H1 (cell line): ENCODE measurements at regions not wholly inside any gene's neighbourhood (a gene's known extent, or its start where the extent isn't known, plus 50 kb on each side); places are given as distances from the start of the nearest gene placed in this dataset.

Experiments used
- CTCF ChIA-PET: fragments of 300-600 bp; sonication (Branson Sonifier 250); formaldehyde crosslinking; loops from one replicate; lab custom pipeline; 2021; ENCODE audit not compliant: partially characterized antibody; lab: Charles Lee
- POLR2A ChIA-PET: fragments of 300-600 bp; sonication (Branson Sonifier 250); formaldehyde crosslinking; loops from one replicate; lab custom pipeline; 2021; ENCODE audit warnings: inconsistent platforms; ENCODE audit not compliant: partially characterized antibody; lab: Charles Lee
- DNase-seq, 2 experiments: peaks; one replicate each; pipeline versions ENCODE4 v3.0.0 to v3.0.0-alpha.2; 2010 to 2022; ENCODE audit warnings: low spot score in 2 of 2, low read depth in 1 of 2, mixed read lengths in 1 of 2
- FAIRE-seq: peaks from 2 replicates; lab custom pipeline; 2011; peaks lifted over from hg19 to GRCh38; lab: Jason Lieb, UNC
- H2AFZ ChIP-seq: 2 replicates; pipeline ENCODE4 v1.8.1; 2012; ENCODE audit warnings: low read length, inconsistent platforms
- H2AK5ac ChIP-seq: 2 replicates; pipeline ENCODE4 v1.6.1; 2013; ENCODE audit warnings: low read depth, low read length
- H2BK120ac ChIP-seq: replicated peaks from 2 replicates; pipeline ENCODE3; 2013; ENCODE audit warnings: low read depth, low read length, inconsistent platforms
- H2BK12ac ChIP-seq: 2 replicates; pipeline ENCODE4 v1.6.1; 2013; ENCODE audit warnings: low read depth, low read length
- H2BK15ac ChIP-seq: 2 replicates; pipeline ENCODE4 v1.6.1; 2013; ENCODE audit warnings: low read length
- H2BK20ac ChIP-seq: 2 replicates; pipeline ENCODE4 v1.6.1; 2013; ENCODE audit warnings: low read length
- H2BK5ac ChIP-seq: 2 replicates; pipeline ENCODE4 v1.6.1; 2013; ENCODE audit warnings: low read depth, low read length
- H3K14ac ChIP-seq: 2 replicates; pipeline ENCODE4 v1.6.1; 2013; ENCODE audit warnings: inconsistent platforms; ENCODE audit not compliant: insufficient read length
- H3K18ac ChIP-seq: 2 replicates; pipeline ENCODE4 v1.6.1; 2013; ENCODE audit warnings: low read length; ENCODE audit errors: extremely low read depth
- H3K23ac ChIP-seq: 2 replicates; pipeline ENCODE4 v1.6.1; 2013; ENCODE audit warnings: inconsistent platforms; ENCODE audit not compliant: insufficient read length
- H3K23me2 ChIP-seq: 2 replicates; pipeline ENCODE4 v1.6.1; 2013; ENCODE audit warnings: low read depth, low read length
- H3K27ac ChIP-seq: 2 replicates; pipeline ENCODE4 v1.6.1; 2011; ENCODE audit warnings: low read depth, low read length, inconsistent platforms
- H3K27me3 ChIP-seq, 4 experiments: replicated peaks in 1 of 4; 1 replicate in 1 of 4; 2 replicates in 3 of 4; pipeline versions ENCODE4 v1.6.1 to v1.8.1; 2011 to 2013; ENCODE audit warnings: low read length in 3 of 4, mild to moderate bottlenecking in 3 of 4, inconsistent platforms in 2 of 4, mixed read lengths in 2 of 4, moderate library complexity in 1 of 4; ENCODE audit not compliant: control insufficient read depth in 3 of 4, insufficient read depth in 3 of 4; ENCODE audit errors: extremely low read depth in 1 of 4
- H3K36me3 ChIP-seq, 4 experiments: 2 replicates each; pipeline versions ENCODE4 v1.6.1 to v1.8.1; 2011 to 2013; ENCODE audit warnings: mild to moderate bottlenecking in 4 of 4, low read length in 3 of 4, moderate library complexity in 2 of 4, control low read depth in 1 of 4, inconsistent platforms in 1 of 4; ENCODE audit not compliant: insufficient read depth in 4 of 4, control insufficient read depth in 2 of 4
- H3K4ac ChIP-seq: replicated peaks from 2 replicates; pipeline ENCODE3; 2013; ENCODE audit warnings: low read length, low read depth, mixed read lengths, inconsistent platforms; ENCODE audit not compliant: insufficient read length
- H3K4me1 ChIP-seq, 4 experiments: replicated peaks in 1 of 4; 1 replicate in 1 of 4; 2 replicates in 3 of 4; pipeline versions ENCODE4 v1.6.1 to v1.8.1; 2011 to 2013; ENCODE audit warnings: low read length in 3 of 4, inconsistent platforms in 2 of 4, mixed read lengths in 1 of 4; ENCODE audit not compliant: insufficient read depth in 4 of 4, control insufficient read depth in 3 of 4
- H3K4me2 ChIP-seq, 2 experiments: 2 replicates each; pipeline versions ENCODE4 v1.6.1 to v1.8.1; 2011 to 2013; ENCODE audit warnings: low read depth in 2 of 2, low read length in 2 of 2, control low read depth in 1 of 2, inconsistent platforms in 1 of 2, mild to moderate bottlenecking in 1 of 2; ENCODE audit not compliant: insufficient read depth in 1 of 2
- H3K4me3 ChIP-seq, 4 experiments: fragments of 200-600, 300-600 bp in 1 of 4; sonication (generic), shearing (Covaris generic), sonication (Bioruptor Twin) in 1 of 4; 2 replicates each; pipeline versions ENCODE4 v1.5.1 to v1.8.1; 2011 to 2016; ENCODE audit warnings: low read length in 4 of 4, low read depth in 3 of 4, control low read depth in 2 of 4, inconsistent platforms in 2 of 4, mild to moderate bottlenecking in 2 of 4, mixed read lengths in 1 of 4, moderate library complexity in 1 of 4; ENCODE audit not compliant: insufficient read depth in 2 of 4; ENCODE audit errors: extremely low read depth in 1 of 4
- H3K56ac ChIP-seq: replicated peaks from 2 replicates; pipeline ENCODE3; 2013; ENCODE audit warnings: low read depth, mild to moderate bottlenecking, mixed read lengths, low read length, inconsistent platforms; ENCODE audit not compliant: insufficient read length
- H3K79me1 ChIP-seq: 2 replicates; pipeline ENCODE4 v1.6.1; 2013; ENCODE audit warnings: low read depth, low read length, control low read depth
- H3K79me2 ChIP-seq, 2 experiments: 2 replicates each; pipeline versions ENCODE4 v1.6.1 to v1.8.1; 2012 to 2013; ENCODE audit warnings: low read length in 2 of 2, mild to moderate bottlenecking in 2 of 2, inconsistent platforms in 1 of 2; ENCODE audit not compliant: insufficient read depth in 2 of 2, control insufficient read depth in 1 of 2
- H3K9ac ChIP-seq, 4 experiments: replicated peaks in 1 of 4; 1 replicate in 1 of 4; 2 replicates in 3 of 4; pipeline versions ENCODE4 v1.6.1 to v1.8.1; 2011 to 2013; ENCODE audit warnings: low read depth in 3 of 4, low read length in 3 of 4, control low read depth in 2 of 4, mild to moderate bottlenecking in 2 of 4, moderate library complexity in 2 of 4, inconsistent platforms in 1 of 4; ENCODE audit errors: extremely low read depth in 1 of 4
- H3K9me3 ChIP-seq, 2 experiments: 2 replicates each; pipeline versions ENCODE4 v1.6.1 to v1.8.1; 2012 to 2013; ENCODE audit warnings: mild to moderate bottlenecking in 2 of 2, moderate library complexity in 2 of 2, control low read depth in 1 of 2, inconsistent platforms in 1 of 2, low read depth in 1 of 2, low read length in 1 of 2, mixed read lengths in 1 of 2; ENCODE audit not compliant: insufficient read depth in 2 of 2
- H4K20me1 ChIP-seq, 2 experiments: replicated peaks in 1 of 2; 2 replicates each; pipeline versions ENCODE3 to v1.8.1; 2011 to 2013; ENCODE audit warnings: inconsistent platforms in 2 of 2, low read length in 2 of 2, mild to moderate bottlenecking in 1 of 2; ENCODE audit not compliant: insufficient read depth in 2 of 2, control insufficient read depth in 1 of 2
- H4K5ac ChIP-seq: 2 replicates; pipeline ENCODE4 v1.6.1; 2013; ENCODE audit warnings: low read length, low read depth, mixed read lengths, inconsistent platforms; ENCODE audit not compliant: insufficient read length
- H4K8ac ChIP-seq: 2 replicates; pipeline ENCODE4 v1.8.0; 2013; ENCODE audit warnings: mild to moderate bottlenecking, moderate library complexity, low read length, inconsistent platforms; ENCODE audit not compliant: insufficient read depth; ENCODE audit errors: extremely low read depth
- H4K91ac ChIP-seq: replicated peaks from 2 replicates; pipeline ENCODE3; 2013; ENCODE audit warnings: low read length, mixed read lengths, inconsistent platforms; ENCODE audit not compliant: insufficient read length
- CBX5 ChIP-seq: fragments of 300-800, 300-1000 bp; sonication (generic); IDR thresholded peaks from 2 replicates; pipeline ENCODE4 v1.7.1; 2016; ENCODE audit warnings: antibody characterized with exemption, low read length, low read depth
- CHD2 ChIP-seq: IDR thresholded peaks from 2 replicates; pipeline ENCODE4 v1.6.1; 2012; ENCODE audit warnings: low read length, improper control_type of control experiment
- EGR1 ChIP-seq: IDR thresholded peaks from 2 replicates; pipeline ENCODE4 v1.6.1; 2011; ENCODE audit warnings: low read depth, low read length, borderline replicate concordance
- MAFK ChIP-seq: IDR thresholded peaks from 2 replicates; pipeline ENCODE4 v1.6.1; 2012; ENCODE audit warnings: low read depth, mild to moderate bottlenecking, improper control_type of control experiment, low read length
- SP4 ChIP-seq: IDR thresholded peaks from 2 replicates; pipeline ENCODE4 v1.6.1; 2012; ENCODE audit warnings: low read length, inconsistent platforms
- WGBS, 2 experiments: shearing (Covaris generic) in 1 of 2; methylation state at CpG; one replicate each; pipeline versions ENCODE4 v1.1.6 to v1.1.7; 2013 to 2015; ENCODE audit warnings: low lambda C conversion rate in 2 of 2, mixed read lengths in 2 of 2, inconsistent platforms in 1 of 2, low coverage in 1 of 2, missing lambda C conversion rate in 1 of 2; ENCODE audit not compliant: insufficient replicate concordance in 2 of 2, insufficient coverage in 1 of 2, insufficient read length in 1 of 2; ENCODE audit errors: extremely low coverage in 1 of 2, missing lambda C conversion rate in 1 of 2; 5-methylcytosine and 5-hydroxymethylcytosine counted together

DNA sequence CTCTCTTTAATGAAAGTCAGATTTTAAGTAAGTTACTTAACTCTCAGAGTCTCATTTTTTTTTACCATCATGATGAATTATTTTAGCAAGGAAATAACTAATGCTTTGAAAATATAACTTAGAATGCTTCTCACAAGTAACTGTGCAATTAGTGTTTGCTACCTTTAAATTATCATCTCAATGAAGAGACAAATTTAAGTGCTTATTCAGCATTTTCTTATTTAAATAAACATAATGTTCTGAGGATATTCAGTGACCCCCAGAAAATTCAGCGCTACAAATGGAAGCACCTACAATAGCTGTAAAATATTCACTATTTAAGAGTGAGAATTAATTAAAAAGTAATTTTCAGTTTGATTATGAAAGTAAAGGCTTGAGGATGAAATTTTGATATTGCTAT, 527.2 kb downstream of the SLITRK1 start:
- WGBS, 2 experiments, result 96% methylated on average over 1 of the region's 1 CpG; no CpG with 5 or more reads in 1 of the 2 experiments
- Histone ChIP-seq H4K20me1 (no peaks in the 10 kb centered on the region), H2AFZ (no peak overlapping the region), H3K79me2 (no peaks in the 10 kb centered on the region), H4K91ac (no peak overlapping the region), H3K4me2 (no peak overlapping the region), H3K14ac (no peak overlapping the region), H3K9me3 (no peaks in the 10 kb centered on the region), H4K5ac (no peak overlapping the region), H2BK5ac (no peak overlapping the region), H3K27me3 (no peaks in the 10 kb centered on the region), H3K36me3 (no peaks in the 10 kb centered on the region), H3K4ac (no peak overlapping the region), H2AK5ac (no peak overlapping the region), H3K4me1 (no peaks in the 10 kb centered on the region), H2BK120ac (no peak overlapping the region), H3K23ac (no peak overlapping the region), H2BK12ac (no peak overlapping the region), H4K8ac (no peak overlapping the region), H2BK20ac (no peak overlapping the region), H2BK15ac (no peak overlapping the region), H3K4me3 (no peak overlapping the region), H3K23me2 (no peaks in the 10 kb centered on the region; the same call in 1 of the 2 replicates), H3K79me1 (no peaks in the 10 kb centered on the region), H3K27ac (no peak overlapping the region)
- ChIA-PET CTCF (no interaction called here), POLR2A (no interaction called here)
- FAIRE-seq, result no peak
- no peak for DNase-seq
- no peak for TF ChIP-seq SP4
- peak; percentile 90 for TF ChIP-seq MAFK
- TF ChIP-seq EGR1, result no peak
- no peak for TF ChIP-seq CHD2
- no peak for TF ChIP-seq CBX5
- TF ChIP-seq, all 59 proteins: peak for 1
- no peak overlapping the region for H3K18ac ChIP-seq
- no peak overlapping the region for H3K56ac ChIP-seq
- H3K9ac ChIP-seq, result no peak overlapping the region
